HEK293T (cell line): ENCODE measurements at regions not wholly inside any gene's neighbourhood (a gene's known extent, or its start where the extent isn't known, plus 50 kb on each side); places are given as distances from the start of the nearest gene placed in this dataset.

Source experiments
- ARNT ChIP-seq: fragments of 450-650 bp; IDR thresholded peaks from 2 replicates; pipeline ENCODE4 v1.6.1; 2017; ENCODE audit warnings: mild to moderate bottlenecking
- BHLHE40 ChIP-seq: fragments of 450-650 bp; IDR thresholded peaks from 2 replicates; pipeline ENCODE4 v1.6.1; 2016; ENCODE audit warnings: mild to moderate bottlenecking, moderate library complexity, borderline replicate concordance
- FOXA1 ChIP-seq: fragments of 450-650 bp; IDR thresholded peaks from 2 replicates; pipeline ENCODE4 v1.6.1; 2016; ENCODE audit warnings: mild to moderate bottlenecking
- FOXK2 ChIP-seq: fragments of 450-650 bp; IDR thresholded peaks from 2 replicates; pipeline ENCODE4 v1.6.1; 2016; ENCODE audit warnings: mild to moderate bottlenecking
- HDGF ChIP-seq: fragments of 450-650 bp; IDR thresholded peaks from 2 replicates; pipeline ENCODE4 v1.6.1; 2017; ENCODE audit warnings: antibody characterized with exemption, borderline replicate concordance
- L3MBTL2 ChIP-seq: fragments of 450-650 bp; conservative IDR thresholded peaks from 2 replicates; pipeline ENCODE4 v1.6.1; 2016; ENCODE audit warnings: mild to moderate bottlenecking
- NFRKB ChIP-seq: fragments of 450-650 bp; IDR thresholded peaks from 2 replicates; pipeline ENCODE4 v1.6.1; 2016; ENCODE audit warnings: mild to moderate bottlenecking, moderate library complexity
- SUZ12 ChIP-seq: fragments of 450-650 bp; IDR thresholded peaks from 2 replicates; pipeline ENCODE4 v1.6.1; 2016; ENCODE audit warnings: mild to moderate bottlenecking
- ZNF384 ChIP-seq: fragments of 450-650 bp; IDR thresholded peaks from 2 replicates; pipeline ENCODE4 v1.6.1; 2016

DNA sequence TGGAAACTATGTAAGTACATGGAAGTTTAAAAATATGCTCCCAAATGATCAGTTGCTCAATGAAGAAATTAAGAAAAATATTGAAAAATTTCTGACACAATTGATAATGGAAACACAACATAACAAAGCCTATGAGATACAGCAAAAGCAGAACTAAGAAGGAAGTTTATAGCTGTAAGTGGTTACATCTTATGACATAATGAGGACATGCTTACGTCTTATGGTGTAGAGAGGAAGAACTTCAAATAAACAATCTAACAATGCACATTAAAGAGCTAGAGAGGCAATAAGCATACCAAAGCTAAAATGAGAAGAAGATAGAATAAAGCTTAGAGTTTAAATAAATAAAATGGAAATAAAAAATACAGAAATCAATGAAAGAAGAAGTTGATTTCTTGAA, 50.0 kb upstream of the CEACAM21 start:
- TF ChIP-seq HDGF (no peak), NFRKB (no peak), FOXK2 (no peak), SUZ12 (no peak), BHLHE40 (no peak), FOXA1 (no peak), L3MBTL2 (no peak), ZNF384 (no peak), ARNT (no peak)
